Calu3 (cell line): ENCODE measurements at regions not wholly inside any gene's neighbourhood (a gene's known extent, or its start where the extent isn't known, plus 50 kb on each side); places are given as distances from the start of the nearest gene placed in this dataset.

Experiments
- BruUV-seq: library from RNA; stranded (reverse); fragments of 400-500 nt; replicated peaks from 2 replicates; lab custom pipeline; 2021; lab: Mats Ljungman, UMichigan
- CTCF ChIA-PET: fragments of 300-600 bp; sonication (Branson Sonifier 250); formaldehyde crosslinking; loops from one replicate; lab custom pipeline; 2022; ENCODE audit warnings: antibody characterized with exemption; lab: Charles Lee
- DNase-seq: peaks from one replicate; pipeline ENCODE4 v3.0.0; 2022
- H3K27ac Mint-ChIP-seq: one replicate; pipeline ENCODE4 v1.8.0; 2022; ENCODE audit warnings: mixed read lengths; ENCODE audit not compliant: unreplicated experiment
- H3K27me3 Mint-ChIP-seq: one replicate; pipeline ENCODE4 v1.8.0; 2022; ENCODE audit warnings: mixed read lengths; ENCODE audit not compliant: unreplicated experiment
- H3K36me3 Mint-ChIP-seq: one replicate; pipeline ENCODE4 v1.8.0; 2022; ENCODE audit warnings: mild to moderate bottlenecking, moderate library complexity, mixed read lengths; ENCODE audit not compliant: insufficient read depth, unreplicated experiment
- H3K4me1 Mint-ChIP-seq: one replicate; pipeline ENCODE4 v1.8.0; 2022; ENCODE audit warnings: mild to moderate bottlenecking, low read depth, mixed read lengths; ENCODE audit not compliant: unreplicated experiment
- H3K4me3 Mint-ChIP-seq: one replicate; pipeline ENCODE4 v1.8.0; 2022; ENCODE audit warnings: mild to moderate bottlenecking, low read depth, moderate library complexity, mixed read lengths; ENCODE audit not compliant: unreplicated experiment
- H3K9me3 Mint-ChIP-seq: one replicate; pipeline ENCODE4 v1.8.0; 2022; ENCODE audit warnings: low read depth, mixed read lengths; ENCODE audit not compliant: unreplicated experiment
- CTCF ChIP-seq: fragments of 200-600 bp; IDR thresholded peaks from one replicate; pipeline ENCODE4 v1.8.0; 2022; ENCODE audit warnings: antibody characterized with exemption; ENCODE audit not compliant: unreplicated experiment
- intact Hi-C: fragments of 100-400 bp; cut with micrococcal nuclease; formaldehyde crosslinking; loops from one replicate; pipeline ENCODE4 v1.10.0; 2022; ENCODE audit not compliant: unreplicated experiment

GRCh38 chr2:18473241-18474181 lies 86.9 kb downstream of the RDH14 start:
- Mint-ChIP-seq H3K27me3 (peaks cover 70% of the 10 kb centered on the region), H3K4me1 (no peaks in the 10 kb centered on the region), H3K4me3 (no peak overlapping the region), H3K36me3 (no peaks in the 10 kb centered on the region), H3K27ac (no peak overlapping the region), H3K9me3 (no peaks in the 10 kb centered on the region)
- TF ChIP-seq CTCF, result no peak
- no peak for DNase-seq
- CTCF ChIA-PET, result no interaction called here
- BruUV-seq, result no TSS peak
- intact Hi-C loops, result no loop called here

- Mint-ChIP-seq H3K27ac (no peak overlapping the region), H3K36me3 (no peaks in the 10 kb centered on the region), H3K27me3 (peaks cover 23% of the 10 kb centered on the region), H3K4me1 (no peaks in the 10 kb centered on the region), H3K4me3 (no peak overlapping the region), H3K9me3 (no peaks in the 10 kb centered on the region)
- BruUV-seq, result no TSS peak
- intact Hi-C loops, result no loop called here
- DNase-seq, result no peak
- CTCF ChIA-PET, result no interaction called here
- TF ChIP-seq CTCF, result no peak
Observed at GRCh38 chr2:18467749-18468360, 92.6 kb downstream of the RDH14 start.

GRCh38 chr2:18465979-18466378 lies 94.5 kb downstream of the RDH14 start:
- H3K4me3 Mint-ChIP-seq, result no peak overlapping the region
- CTCF ChIA-PET, result no interaction called here
- intact Hi-C loops, result no loop called here
- BruUV-seq, result no TSS peak
- H3K27ac Mint-ChIP-seq, result no peak overlapping the region
- H3K36me3 Mint-ChIP-seq, result no peaks in the 10 kb centered on the region
- no peak for TF ChIP-seq CTCF
- no peak for DNase-seq
- H3K27me3 Mint-ChIP-seq, result peaks cover 32% of the 10 kb centered on the region
- no peaks in the 10 kb centered on the region for H3K9me3 Mint-ChIP-seq
- no peaks in the 10 kb centered on the region for H3K4me1 Mint-ChIP-seq

DNA sequence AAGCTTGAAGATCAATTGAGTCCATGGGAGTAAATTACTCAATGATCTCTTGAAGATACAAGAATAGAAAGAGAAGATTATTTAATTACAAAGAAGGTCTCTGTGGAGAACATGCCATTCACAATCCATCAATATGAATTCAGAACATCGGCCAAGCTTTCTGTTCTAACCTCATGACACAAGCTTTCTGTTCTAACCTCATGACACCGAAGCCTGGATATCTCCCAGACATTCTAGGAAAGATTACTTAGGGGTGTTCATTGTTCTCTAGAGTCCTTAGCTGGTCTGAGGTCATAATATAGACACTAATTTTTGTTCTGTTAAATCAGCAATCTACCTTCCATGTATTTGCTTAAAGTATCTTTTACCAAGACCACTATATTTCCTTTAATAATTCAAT lies 95.5 kb downstream of the RDH14 start:
- Mint-ChIP-seq H3K9me3 (no peaks in the 10 kb centered on the region), H3K27ac (no peak overlapping the region), H3K27me3 (peaks cover 36% of the 10 kb centered on the region), H3K4me3 (no peak overlapping the region), H3K36me3 (no peaks in the 10 kb centered on the region), H3K4me1 (no peaks in the 10 kb centered on the region)
- CTCF ChIA-PET, result no interaction called here
- TF ChIP-seq CTCF, result no peak
- intact Hi-C loops, result no loop called here
- BruUV-seq, result no TSS peak
- DNase-seq, result no peak
